ENCODE measurements at regions not wholly inside any gene's neighbourhood (a gene's known extent, or its start where the extent isn't known, plus 50 kb on each side); places are given as distances from the start of the nearest gene placed in this dataset.
"Not testable (repeated sequence)": the region's sequence is repeated elsewhere in the genome, so short reads cannot be mapped to it uniquely, and the experiment has no call there.

GRCh38 chr6:37580176-37580955 is 80.7 kb upstream of the CCDC167 start:
- no peak for DNase-seq

DNA sequence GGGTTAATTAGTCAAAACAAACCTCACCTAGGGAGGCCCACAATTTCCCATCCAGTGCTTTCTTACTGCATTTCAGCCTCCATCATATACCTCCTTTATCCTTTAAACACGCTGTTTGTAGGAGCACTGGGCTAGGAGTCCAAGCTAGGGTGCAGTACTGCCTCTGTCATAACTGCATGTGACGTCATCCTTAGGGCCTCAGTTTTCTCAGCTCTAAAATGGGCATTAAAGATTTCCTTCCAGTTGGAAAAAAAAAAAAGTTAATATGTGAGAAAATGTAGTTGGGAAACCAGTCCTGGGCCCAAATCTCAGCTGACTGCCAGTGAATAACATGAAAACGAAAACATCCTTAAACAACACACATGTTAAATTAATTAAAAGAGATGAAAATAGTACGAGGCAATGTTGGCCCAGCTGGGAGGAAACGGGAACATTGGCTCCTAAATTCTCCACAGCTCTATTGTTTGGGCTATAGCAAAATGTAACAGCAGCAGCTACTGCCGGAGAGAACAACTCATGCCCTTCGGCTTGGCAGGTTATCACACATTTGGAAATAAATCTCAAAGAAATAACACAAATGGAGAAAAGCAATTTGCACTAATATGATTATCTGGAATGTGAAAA is 79.9 kb upstream of the CCDC167 start:
- no peak for DNase-seq

DNA sequence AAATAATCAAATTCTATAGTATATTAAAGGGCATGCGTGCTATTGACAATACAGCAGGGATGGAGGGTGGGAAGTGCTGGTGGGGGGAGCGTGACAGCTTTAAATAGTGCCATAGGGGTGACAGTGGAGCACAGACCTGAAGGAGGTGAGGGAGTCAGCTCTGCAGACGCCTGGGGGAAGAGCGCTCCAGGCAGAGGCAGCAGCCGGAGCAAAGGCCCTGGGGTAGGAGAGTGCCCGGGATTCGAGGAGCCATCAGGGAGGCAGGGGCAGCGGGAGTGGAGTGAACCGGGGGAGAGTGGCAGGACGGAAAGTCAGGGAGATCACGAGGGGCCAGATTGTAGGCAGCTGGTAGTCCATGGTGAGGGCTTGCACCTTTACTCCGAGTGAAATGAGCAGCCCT is 78.4 kb upstream of the CCDC167 start:
- DNase-seq: no peak

DNA sequence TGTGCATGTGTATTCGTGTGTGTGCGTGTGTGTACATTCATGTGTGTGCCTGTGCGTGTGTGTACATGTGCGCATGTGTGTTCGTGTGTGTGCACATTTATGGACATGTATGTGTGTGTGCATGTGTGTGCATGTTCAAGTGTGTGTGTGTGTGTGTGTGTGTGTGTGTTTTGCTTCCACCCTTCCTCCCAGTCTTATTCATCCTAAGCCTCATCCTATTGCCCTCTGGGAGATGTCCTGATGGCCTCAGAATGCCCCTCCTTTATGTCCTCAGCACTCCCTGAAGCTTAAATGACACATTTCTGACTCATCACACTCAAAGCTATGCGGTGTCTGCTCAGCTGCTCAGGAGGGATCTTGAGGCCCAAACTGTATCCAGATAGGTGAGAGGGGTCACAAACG is 76.6 kb upstream of the CCDC167 start:
- DNase-seq: no peak

DNA sequence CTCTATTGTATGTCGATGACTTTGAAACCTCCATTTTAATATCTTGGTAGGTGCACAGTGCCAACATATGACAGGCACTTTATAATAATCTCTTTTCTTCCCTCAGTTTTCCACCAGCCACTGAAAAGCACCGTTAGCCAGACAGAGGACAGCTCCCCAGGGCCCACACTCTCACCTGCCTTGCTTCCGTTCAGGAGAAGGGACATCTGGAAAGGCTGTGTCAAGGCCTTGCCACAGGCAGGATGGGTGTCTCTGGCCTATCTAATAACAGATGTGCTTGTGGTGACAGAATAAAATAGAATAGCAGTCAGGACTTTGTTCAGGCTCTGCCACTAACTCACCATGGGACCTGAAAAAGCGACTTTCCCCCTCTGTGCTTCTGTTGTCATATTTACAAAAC is 75.5 kb upstream of the CCDC167 start:
- DNase-seq: no peak

DNA sequence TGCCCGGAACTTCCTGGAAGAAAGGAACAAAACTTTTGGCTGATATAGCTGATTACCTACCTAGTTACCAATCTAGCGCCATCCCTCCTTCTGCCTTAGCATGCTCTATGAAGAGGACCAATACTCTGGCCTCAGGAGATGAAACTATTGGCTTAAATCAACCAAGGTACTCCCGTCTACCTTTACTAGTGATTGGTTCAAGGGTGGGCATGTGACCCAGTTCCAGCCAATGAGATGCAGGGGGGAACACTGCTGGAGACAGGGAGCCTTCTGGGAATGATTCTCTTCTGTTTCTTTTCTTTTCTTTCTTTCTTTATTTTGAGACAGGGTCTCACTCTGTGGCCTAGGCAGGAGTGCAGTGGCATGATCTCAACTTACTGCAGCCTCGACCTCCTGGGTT is 72.6 kb upstream of the CCDC167 start:
- DNase-seq: no peak

DNA sequence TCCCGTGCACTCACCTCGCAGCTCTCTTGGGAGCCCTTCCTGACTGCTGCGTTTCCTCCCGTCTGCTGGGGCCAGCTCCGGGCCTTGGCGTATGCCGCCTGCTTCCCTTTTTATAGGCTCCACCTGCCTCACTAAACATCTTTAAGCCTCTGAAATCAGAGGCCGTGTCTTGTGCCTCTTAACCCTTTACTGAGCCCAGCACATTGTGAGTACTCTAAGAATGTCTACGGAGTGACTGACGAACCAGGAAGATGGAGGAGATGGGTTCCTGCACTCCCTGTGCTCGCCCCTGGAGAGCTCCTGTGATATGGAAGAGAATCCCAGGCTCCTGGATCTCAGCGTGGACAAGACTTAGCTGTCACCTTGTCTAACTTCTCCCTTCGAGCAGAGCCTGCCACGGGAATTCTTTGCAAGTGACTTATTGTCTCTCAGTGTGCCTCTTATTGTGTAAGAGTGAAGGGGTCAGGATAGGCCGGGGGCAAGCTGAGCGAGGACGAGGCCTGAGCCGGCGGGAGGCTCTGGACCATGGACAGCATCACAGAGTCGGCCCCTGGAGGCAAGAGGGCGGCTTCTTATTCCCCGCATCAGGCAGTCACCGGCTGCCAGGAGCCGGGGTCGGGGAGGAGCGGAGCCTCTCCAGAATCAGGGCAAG is 70.9 kb upstream of the CCDC167 start:
- no peak for DNase-seq

DNA sequence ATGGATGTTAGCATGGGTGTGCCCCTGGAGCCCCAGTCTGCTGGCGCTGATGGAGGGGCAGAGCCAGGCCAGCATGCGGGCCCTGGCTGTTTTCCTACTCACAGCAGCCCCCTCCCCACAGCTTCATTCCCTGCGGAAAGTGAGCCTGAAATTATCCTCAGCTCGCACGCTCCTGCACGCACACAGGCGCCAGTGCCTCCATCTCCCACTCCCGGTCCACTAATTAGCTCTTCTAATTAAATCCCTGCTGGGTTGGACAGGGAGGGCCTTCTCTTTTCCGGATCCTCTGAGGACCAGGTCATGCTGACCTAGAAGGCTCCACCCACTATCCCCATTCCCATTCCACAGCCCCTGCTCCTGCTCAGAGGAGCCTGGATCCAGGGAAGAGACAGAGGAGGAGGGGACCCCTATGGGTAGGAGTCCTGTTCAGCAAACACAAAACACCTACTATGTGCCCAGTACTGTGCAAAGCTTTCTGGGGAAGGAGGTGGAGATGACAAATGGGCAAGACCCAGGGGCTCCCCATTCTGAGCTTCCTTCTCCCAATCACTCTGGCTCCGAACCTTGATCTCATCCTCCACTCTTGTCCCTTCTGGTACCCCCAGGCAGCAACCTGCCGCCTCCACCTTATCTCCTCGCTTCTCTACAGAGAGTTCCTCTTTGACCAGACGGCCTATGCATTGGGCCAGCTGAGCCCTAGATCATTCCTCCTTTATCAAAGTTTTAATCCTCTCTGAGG is 70.2 kb upstream of the CCDC167 start:
- no peak for DNase-seq

DNA sequence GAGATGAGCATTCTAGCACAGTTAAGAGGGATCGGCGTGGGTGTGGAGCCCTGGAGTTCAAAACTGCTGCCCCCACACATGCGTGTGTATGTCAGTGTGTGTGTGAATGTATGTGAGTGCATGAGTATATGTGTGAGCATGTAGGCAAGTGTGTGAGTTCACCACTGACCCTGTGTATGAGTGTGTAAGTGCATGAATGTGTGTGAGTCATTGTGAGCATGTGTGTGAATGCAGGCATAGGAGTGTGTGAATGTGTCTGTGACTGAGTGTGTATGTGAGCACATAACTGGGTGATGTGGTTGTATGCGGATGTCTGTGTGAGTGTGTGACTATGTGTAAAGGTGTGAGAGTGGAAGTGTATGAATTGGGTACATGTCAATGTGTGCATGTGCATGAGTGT is 69.6 kb upstream of the CCDC167 start:
- no peak for DNase-seq

DNA sequence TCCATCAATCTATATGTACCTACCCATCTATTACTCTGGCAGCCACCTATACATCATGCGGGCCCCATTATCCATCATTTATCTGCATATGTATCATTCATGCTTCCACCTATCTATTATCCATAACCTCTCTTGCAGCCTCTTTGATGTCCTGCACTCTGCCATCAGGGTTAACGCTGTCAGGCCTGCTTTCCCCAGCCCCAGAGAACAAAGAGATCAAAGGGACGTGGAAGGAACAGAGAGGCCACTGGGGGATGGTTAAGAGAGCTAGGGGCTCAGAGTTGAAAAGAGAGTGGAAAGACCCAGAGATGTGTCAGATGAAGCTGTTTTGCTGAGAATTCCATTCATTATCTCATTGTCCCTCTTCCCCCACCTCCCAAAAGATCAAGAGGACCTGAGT is 67.3 kb upstream of the CCDC167 start:
- no peak for DNase-seq

- DNase-seq: peak; percentile 69
Observed at GRCh38 chr6:37566111-37566949, 66.6 kb upstream of the CCDC167 start.

DNA sequence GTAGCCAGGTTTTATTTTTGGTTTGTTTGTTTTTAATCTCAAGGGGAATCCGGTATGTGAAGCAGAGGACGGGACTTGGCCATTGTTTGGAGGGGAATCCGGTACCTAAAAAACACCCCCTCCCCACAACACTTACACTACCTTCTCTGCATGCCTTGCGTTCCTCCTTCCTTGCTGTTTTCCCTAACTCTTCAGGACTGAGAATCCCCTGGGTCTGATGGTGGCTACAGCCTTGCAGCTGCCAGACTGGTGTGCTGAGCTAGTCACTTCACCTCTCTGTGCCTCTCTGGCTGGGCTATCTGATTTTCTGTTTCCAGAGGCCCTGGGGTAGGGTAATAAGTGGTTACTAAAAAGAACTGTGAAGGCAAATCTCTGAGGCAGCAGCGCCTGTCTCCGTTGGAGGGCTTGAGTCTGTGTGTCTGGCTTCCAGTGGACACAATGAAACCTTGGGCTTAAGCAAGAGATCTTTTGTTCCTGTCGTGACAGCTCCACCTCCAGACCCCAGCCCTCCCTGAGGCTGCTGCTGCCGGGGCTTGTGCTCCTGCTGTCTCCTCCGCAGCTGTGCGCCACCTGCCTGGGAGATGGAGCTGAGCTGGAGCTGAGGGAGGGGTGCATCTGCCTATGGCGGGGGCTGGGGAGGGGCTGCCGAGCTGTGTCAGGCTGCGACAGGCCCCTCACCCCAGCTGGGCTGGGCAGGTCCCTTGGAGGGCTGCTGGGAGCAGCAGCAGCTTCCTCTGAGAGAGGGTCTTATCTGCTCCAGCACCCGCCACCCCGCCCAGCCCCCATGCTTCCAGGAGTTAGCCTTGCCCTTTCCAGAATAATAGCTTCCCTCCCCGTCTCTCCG is 65.8 kb upstream of the CCDC167 start:
- peak; percentile 86 for DNase-seq

DNA sequence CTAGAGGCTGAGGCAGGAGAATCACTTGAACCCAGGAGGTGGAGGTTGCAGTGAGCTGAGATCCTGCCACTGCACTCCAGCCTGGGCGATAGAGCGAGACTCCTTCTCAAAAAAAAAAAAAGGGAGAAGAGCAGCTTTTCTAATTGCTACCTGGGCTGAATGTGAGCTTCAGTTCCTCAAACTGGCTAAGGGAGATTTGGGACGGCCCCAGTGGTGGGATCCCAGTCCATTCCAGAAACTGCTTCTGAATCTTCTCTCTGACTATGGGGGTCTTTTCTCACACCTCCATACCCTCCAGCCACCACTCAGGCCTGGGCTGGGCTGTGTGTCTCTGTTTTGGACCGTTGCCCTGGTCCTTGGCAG is 63.2 kb upstream of the CCDC167 start:
- DNase-seq: not testable (repeated sequence)

DNA sequence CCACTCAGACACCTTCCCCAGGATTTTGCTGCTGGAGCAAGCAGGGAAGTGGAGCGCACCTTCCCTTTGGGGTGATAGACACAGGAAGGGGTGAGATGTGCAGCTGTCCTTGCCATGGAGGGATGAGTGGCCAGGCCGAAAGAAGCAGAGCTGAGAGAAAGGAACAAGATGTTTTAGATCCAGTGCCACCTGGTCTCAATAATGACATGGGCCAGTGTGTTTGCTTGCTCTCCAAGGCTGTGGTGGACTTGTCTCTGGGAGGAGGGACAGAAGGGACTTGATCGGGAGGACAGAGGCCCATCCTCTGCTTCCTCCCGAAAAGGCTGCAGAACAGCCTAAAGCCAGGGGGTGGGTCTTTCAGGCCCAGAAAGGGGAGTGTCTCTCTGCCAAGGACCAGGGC is 61.7 kb upstream of the CCDC167 start:
- no peak for DNase-seq

DNA sequence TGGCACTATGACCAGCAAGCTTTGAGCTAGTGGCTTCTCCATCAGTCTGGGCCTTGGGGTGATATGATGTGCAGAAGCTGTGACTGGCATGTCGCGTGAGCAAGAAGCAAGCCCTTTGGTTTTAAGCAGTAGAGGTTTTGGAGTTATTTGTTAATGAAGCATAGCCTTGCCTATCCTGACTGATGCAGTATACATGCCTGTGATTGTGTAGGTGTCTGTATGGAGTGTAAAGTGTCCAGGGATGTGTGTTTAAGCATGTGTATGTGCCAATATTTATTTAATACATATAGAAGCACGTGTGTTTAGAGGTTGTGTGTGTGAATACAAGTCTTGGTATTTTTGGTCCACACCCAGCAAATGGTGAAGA is 61.0 kb upstream of the CCDC167 start:
- no peak for DNase-seq

- DNase-seq: no peak
Observed at GRCh38 chr6:37559501-37559900, 59.8 kb upstream of the CCDC167 start.

- no peak for DNase-seq
Observed at GRCh38 chr6:37559050-37559449, 59.4 kb upstream of the CCDC167 start.

DNA sequence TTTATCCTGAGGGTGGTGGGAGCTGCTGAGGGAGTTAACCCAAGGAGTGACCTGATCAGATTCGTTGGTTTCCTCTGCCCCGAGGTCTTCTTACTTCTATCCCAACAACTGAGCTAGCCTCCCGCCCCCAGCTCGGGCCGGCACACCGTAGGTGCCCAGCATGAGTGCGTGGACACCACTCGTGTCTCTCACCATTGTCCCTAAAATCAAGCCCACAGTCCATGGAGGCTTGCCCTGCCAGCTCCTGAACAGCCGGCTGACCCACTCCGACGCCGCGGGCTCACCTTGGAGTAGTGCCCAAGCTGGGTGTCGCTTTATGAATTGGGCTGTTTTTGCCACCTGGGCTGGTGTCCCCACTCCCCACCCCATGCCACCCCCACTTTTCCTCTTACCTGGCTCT is 59.0 kb upstream of the CCDC167 start:
- DNase-seq: no peak

DNA sequence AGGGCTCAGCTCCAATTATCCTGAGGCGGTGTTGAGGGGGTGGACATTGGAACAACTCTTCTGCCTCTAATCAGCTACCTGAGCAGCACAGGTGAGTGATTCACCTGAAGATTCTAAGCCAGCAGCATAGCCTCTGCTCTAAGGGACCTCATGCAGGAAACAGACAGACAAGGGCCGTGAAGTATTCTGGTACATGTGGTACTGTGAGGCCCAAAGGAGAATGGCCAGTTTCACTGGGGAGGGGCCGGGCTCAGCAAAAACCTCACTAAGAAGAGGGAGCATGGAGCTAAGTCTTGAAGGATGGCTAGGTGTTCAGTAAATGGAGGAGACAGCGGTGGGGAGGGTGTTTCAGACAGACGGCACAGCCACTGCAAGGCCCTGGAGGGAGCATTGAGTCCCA is 58.5 kb upstream of the CCDC167 start:
- no peak for DNase-seq

GRCh38 chr6:37557645-37558114 is 58.0 kb upstream of the CCDC167 start:
- DNase-seq: no peak

- no peak for DNase-seq
Observed at GRCh38 chr6:37556881-37557644, 57.4 kb upstream of the CCDC167 start.

All from NCI-H1694 (cell line).